Stimulated activated effector memory CD8-positive, alpha-beta T cell treated with anti-CD3 and anti-CD28 coated beads, Interleukin-12 subunit alpha, Interleukin-12 subunit beta, amount 100 ng/mL, for 72 hours (primary cell): ENCODE measurements at regions not wholly inside any gene's neighbourhood (a gene's known extent, or its start where the extent isn't known, plus 50 kb on each side); places are given as distances from the start of the nearest gene placed in this dataset.
"Not testable (repeated sequence)": the region's sequence is repeated elsewhere in the genome, so short reads cannot be mapped to it uniquely, and the experiment has no call there.

ENCODE experiments used
- ATAC-seq: fragments of 150-1000 bp; cut with Tn5 transposase; 2 replicates; pipeline ENCODE4 v1.10.0; 2021
- DNase-seq, 2 donors: peaks; one replicate each; pipeline ENCODE4 v3.0.0; 2021 to 2022; ENCODE audit warnings: low spot score in 2 of 2
- H3K27ac Mint-ChIP-seq: one replicate; pipeline ENCODE4 v1.8.0; 2022; ENCODE audit warnings: mild to moderate bottlenecking, mixed read lengths
- H3K36me3 Mint-ChIP-seq: one replicate; pipeline ENCODE4 v1.8.0; 2022; ENCODE audit warnings: mild to moderate bottlenecking, mixed read lengths
- H3K4me1 Mint-ChIP-seq: one replicate; pipeline ENCODE4 v1.8.0; 2022; ENCODE audit warnings: mixed read lengths
- H3K4me3 Mint-ChIP-seq: one replicate; pipeline ENCODE4 v1.8.0; 2022; ENCODE audit warnings: mild to moderate bottlenecking, mixed read lengths
- H3K9me3 Mint-ChIP-seq: one replicate; pipeline ENCODE4 v1.8.0; 2022; ENCODE audit warnings: mixed read lengths

DNA sequence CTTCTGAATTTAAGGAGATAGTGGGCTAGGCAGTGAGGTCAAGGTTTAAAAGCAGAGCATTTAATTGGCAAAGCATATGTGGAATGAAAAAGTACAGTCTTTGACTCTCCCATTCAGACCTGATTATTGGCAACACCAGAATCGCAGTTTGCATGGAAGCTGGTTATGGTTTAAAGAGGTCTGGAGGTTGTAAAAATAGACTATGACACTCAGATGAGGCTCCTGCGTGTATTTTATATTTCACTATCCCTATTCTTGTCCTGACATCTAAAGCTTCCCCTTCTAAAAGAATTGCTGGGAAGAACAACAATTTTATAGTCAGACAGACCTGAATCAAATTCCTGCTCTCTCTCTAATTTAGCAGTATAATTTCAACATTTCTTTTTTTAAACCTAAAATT is 302.9 kb downstream of the PCDH7 start:
- no peaks in the 10 kb centered on the region for H3K4me1 Mint-ChIP-seq
- DNase-seq, result no peak
- no peak overlapping the region for H3K27ac Mint-ChIP-seq
- H3K36me3 Mint-ChIP-seq, result no peaks in the 10 kb centered on the region
- no peak overlapping the region for H3K4me3 Mint-ChIP-seq
- peaks cover 14% of the 10 kb centered on the region for H3K9me3 Mint-ChIP-seq
- ATAC-seq, result no peak

DNA sequence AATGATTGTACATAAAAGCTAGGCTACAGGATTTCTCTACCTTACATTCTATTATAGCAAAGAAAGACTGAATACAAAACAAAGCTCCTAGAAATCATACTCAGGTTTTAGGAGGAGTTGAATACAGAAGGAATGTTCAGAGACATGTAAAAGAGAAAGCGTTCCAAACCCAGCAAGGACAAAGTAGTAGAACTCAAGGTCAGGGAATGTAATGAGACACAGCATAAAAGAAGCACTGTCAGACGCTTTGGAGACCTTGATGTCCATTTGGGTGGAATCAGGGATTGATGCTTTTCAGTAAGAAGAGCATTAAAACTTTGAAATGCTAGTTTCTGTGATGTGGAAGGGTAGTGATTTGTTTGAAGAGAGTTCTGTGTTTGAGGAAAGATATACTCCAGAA is 303.6 kb downstream of the PCDH7 start:
- DNase-seq, result no peak
- no peaks in the 10 kb centered on the region for H3K4me1 Mint-ChIP-seq
- H3K4me3 Mint-ChIP-seq, result no peak overlapping the region
- H3K27ac Mint-ChIP-seq, result no peak overlapping the region
- peaks cover 14% of the 10 kb centered on the region for H3K9me3 Mint-ChIP-seq
- H3K36me3 Mint-ChIP-seq, result no peaks in the 10 kb centered on the region
- ATAC-seq, result no peak

DNA sequence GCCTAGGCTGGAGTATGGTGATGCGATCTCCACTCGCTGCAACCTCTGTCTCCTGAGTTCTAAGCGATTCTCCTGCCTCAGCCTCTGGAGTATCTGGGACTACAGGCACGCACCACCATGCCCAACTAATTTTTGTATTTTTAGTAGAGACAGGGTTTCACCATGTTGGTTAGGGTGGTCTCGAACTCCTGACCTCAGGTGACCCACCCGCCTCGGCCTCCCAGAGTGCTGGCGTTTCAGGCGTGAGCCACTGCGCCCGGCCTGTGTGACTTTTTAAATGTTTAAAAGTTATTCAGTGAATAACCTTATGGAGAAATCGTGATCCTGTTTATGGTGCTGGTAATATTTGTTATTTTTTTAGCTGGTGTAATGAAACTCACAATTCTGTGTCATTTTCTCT is 304.6 kb downstream of the PCDH7 start:
- peaks cover 12% of the 10 kb centered on the region for H3K9me3 Mint-ChIP-seq
- ATAC-seq, DNase-seq, H3K4me3 Mint-ChIP-seq, H3K27ac Mint-ChIP-seq, H3K36me3 Mint-ChIP-seq, H3K4me1 Mint-ChIP-seq: not testable (repeated sequence)

DNA sequence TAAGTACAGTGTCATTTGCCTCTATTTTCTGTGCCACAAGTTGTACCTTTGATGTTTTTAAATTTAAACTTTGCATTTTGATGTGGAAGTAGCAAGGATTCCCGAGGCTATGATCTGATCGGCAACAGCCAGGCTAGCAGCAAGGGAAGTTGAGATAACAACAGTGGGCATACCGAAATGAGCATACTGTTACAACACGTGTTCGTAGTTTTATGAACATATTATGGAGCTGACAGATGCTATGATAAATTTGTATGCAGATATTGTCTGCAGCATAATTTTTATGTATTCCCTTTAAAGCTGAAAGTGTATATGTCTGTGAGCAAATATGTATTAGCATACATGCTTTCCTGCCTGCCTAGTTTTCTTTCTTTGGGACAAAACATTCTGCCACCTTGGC is 306.1 kb downstream of the PCDH7 start:
- Mint-ChIP-seq H3K36me3 (no peaks in the 10 kb centered on the region), H3K27ac (no peak overlapping the region), H3K4me1 (no peaks in the 10 kb centered on the region), H3K9me3 (peaks cover 14% of the 10 kb centered on the region), H3K4me3 (no peak overlapping the region)
- DNase-seq (no peak), ATAC-seq (no peak)

DNA sequence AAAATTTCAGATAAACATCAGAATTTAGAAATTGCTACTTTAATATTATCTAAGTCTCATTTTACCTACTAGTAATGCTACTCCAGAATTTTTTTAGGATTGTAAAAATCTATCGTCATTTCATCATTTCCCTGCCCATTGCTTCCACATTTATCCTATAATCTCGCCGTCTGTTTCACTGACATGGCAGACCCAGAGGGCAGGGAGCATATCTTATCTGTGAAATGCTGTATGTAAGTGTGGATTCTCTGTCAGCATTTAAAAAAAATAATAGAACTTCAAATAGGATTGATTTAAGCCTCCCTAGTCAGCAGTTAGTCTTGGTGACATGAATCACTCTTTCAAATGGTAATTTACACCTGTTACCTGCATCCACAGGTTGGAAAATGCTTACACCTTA is 314.4 kb downstream of the PCDH7 start:
- Mint-ChIP-seq H3K27ac (no peak overlapping the region), H3K36me3 (no peaks in the 10 kb centered on the region), H3K4me1 (no peaks in the 10 kb centered on the region), H3K9me3 (peaks cover 13% of the 10 kb centered on the region), H3K4me3 (no peak overlapping the region)
- DNase-seq (no peak), ATAC-seq (no peak)

DNA sequence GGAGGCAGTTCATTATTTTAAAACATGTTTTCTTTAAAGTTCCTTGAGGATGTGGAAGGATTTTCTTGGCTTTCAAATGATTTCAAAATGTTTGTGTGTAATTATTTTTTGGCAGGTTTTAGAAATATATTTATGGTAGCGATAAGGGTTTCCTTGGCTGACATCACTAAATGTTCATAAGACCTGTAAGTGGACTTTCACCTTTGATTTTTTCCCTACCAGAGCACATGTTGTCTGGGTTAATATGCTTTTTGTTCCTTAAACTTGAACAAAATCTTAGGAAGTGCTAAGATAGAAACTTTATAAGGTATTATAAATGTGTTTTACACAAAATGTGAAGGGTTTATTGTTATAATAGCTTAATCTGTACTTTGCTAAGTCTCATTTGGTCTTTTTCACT is 315.6 kb downstream of the PCDH7 start:
- Mint-ChIP-seq H3K4me3 (no peak overlapping the region), H3K27ac (no peak overlapping the region), H3K4me1 (no peaks in the 10 kb centered on the region), H3K36me3 (no peaks in the 10 kb centered on the region), H3K9me3 (peaks cover 15% of the 10 kb centered on the region)
- ATAC-seq (no peak), DNase-seq (no peak)

DNA sequence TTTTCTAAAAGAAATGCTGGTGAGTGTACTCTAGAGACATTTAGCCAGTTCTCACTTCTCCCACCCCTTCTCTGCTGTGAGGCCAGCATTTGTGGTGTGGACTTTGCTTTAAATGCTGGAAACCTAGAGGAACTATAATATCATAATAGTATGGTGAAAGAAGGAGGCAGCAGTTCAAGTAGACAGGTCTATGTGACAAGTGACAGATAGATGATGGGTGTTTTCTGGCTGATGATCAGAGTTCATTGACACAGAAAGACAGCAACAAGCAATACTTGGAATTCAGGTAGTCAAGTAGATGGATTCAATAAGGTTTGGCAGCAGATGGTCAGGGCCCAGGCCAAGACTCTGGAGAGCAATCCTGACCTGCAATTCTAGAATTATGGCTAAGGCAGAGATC is 317.5 kb downstream of the PCDH7 start:
- DNase-seq, result no peak
- H3K4me1 Mint-ChIP-seq, result no peaks in the 10 kb centered on the region
- ATAC-seq, result no peak

DNA sequence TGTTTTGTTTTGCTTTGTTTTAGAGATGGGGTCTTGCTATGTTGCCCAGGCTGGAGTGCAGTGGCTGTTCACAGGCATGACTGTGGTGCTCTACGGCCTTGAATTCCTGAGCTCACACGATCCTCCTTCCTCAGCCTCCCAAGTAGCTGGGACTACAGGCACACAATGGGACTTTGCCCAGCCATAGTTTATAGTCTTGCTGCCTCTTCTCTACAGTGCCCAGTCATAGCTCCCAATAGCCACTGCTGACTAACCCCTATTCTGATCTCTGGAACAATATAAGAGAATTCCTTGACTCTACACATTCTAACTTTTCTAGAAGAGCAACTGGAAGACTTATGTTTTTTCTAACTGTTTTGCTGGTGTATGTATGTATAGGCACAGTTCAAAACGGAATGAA is 319.2 kb downstream of the PCDH7 start:
- no peak overlapping the region for H3K4me3 Mint-ChIP-seq
- H3K4me1 Mint-ChIP-seq, result no peaks in the 10 kb centered on the region
- ATAC-seq (no peak), DNase-seq (no peak)
- H3K27ac Mint-ChIP-seq, result no peak overlapping the region
- peaks cover 6% of the 10 kb centered on the region for H3K9me3 Mint-ChIP-seq
- H3K36me3 Mint-ChIP-seq, result no peaks in the 10 kb centered on the region

More for the DNA sequence above, 317.5 kb downstream of the PCDH7 start:
- Mint-ChIP-seq H3K9me3 (peaks cover 10% of the 10 kb centered on the region), H3K4me3 (no peak overlapping the region), H3K36me3 (no peaks in the 10 kb centered on the region), H3K27ac (no peak overlapping the region)

DNA sequence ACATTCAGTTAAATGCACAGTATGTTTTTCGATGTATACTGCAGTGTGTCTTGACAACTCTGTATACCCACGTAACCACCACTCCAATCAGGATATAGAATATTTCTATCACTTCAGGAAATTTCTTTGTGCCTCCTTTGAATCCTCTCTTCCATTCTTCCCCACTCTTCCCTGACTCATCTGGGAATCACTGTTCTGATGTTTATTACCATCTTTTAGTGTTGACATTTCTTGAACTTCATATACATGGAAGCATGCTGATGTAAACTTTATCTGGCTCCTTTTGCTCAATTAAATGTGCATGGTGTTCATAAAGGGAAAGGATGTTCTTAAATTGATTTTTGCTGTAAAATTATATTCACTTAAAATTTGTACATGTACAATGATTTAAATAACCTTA is 319.9 kb downstream of the PCDH7 start:
- Mint-ChIP-seq H3K27ac (no peak overlapping the region), H3K4me1 (no peaks in the 10 kb centered on the region), H3K9me3 (peaks cover 7% of the 10 kb centered on the region), H3K36me3 (no peaks in the 10 kb centered on the region), H3K4me3 (no peak overlapping the region)
- no peak for ATAC-seq
- DNase-seq, result no peak

DNA sequence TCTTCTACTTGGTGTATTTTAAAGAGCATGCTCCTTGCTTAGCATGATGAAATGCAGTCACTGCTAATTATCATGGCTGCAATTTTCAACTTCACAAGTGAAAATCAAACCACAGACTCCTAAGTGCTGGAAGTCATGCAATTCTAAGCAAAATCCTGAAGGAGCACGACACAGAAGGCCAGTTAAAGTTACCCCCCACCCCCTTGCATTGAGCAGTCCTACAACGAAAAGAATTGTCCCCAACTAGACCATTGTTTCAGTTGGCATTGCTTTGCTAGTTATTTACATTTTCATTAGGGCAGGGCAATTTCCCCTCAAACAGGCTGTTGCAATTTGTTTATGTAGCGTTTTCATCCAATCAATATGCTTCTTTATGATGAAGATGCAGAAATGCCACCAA is 321.2 kb downstream of the PCDH7 start:
- Mint-ChIP-seq H3K27ac (no peak overlapping the region), H3K9me3 (peaks cover 8% of the 10 kb centered on the region), H3K36me3 (no peaks in the 10 kb centered on the region), H3K4me1 (no peaks in the 10 kb centered on the region), H3K4me3 (no peak overlapping the region)
- DNase-seq (no peak), ATAC-seq (no peak)

DNA sequence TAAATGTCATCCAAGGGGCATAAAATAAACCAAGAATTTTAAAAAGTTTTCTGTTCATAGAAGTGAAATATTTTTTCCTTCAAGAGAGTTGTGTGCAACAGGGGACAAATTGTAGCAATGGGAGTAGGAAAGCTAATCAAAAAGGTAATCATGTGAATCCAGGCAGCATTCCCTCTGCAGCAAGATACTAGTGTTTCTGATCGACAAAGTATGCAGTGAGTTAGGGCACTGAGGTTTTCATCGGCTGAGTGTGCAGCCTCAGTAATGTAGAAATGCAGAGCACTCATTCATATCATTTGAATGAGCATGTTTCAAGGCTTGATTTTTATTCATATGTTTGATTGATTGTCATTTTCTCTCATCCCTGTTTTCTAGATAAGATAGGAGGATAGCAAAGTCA is 321.7 kb downstream of the PCDH7 start:
- ATAC-seq (no peak), DNase-seq (no peak)
- Mint-ChIP-seq H3K36me3 (no peaks in the 10 kb centered on the region), H3K27ac (no peak overlapping the region), H3K4me1 (no peaks in the 10 kb centered on the region), H3K9me3 (peaks cover 8% of the 10 kb centered on the region), H3K4me3 (no peak overlapping the region)

DNA sequence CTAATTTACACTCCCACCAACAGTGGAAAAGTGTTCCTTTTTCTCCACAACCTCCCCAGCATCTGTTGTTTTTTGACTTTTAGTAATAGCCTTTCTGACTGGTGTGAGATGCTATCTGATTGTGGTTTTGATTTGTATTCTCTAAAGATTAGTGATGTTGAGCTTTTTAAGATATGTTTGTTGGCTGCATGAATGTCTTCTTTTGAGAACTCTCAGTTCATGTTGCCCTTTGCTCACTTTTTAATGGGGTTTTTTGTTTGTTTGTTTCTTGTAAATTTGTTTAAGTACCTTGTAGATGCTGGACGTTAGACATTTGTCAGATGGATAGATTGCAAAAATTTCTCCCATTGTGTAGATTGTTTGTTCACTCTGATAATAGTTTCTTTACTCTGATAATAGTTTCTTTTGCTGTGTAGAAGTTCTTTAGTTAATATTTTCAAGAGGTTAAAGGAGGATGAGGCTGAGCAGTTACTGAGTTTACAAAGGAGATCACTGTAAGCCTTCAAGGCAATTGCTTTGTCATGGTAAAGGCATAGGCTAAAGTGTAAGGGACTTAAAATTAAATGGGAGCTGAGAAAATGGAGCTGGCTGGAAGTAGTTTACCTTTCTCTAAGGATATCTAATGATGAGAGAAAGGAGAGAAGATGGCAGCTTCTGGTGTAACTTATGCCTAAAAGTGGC is 323.4 kb downstream of the PCDH7 start:
- ATAC-seq (no peak), DNase-seq (no peak)
- H3K4me1 Mint-ChIP-seq, result no peaks in the 10 kb centered on the region
- H3K9me3 Mint-ChIP-seq, result peaks cover 9% of the 10 kb centered on the region
- no peak overlapping the region for H3K27ac Mint-ChIP-seq
- no peak overlapping the region for H3K4me3 Mint-ChIP-seq
- no peaks in the 10 kb centered on the region for H3K36me3 Mint-ChIP-seq

DNA sequence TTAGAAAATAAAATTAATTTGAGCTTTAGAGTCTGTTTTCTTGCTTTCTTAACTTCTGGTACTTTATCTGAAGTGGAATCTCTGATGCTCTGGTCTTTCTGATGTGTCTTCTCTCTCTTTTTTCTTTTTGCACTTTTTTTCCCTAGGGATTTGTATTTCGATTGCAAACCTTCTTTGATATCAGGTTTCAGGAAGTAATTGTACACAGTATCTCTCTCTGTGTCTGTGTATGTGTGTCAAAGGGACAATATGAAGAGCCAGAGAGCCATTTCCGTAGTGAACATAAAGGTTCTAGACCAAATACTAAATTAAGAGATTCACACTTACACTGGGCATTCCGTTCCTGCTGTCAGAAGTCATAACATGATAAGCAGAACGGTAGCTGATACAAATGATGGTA is 325.0 kb downstream of the PCDH7 start:
- H3K4me3 Mint-ChIP-seq, result no peak overlapping the region
- H3K27ac Mint-ChIP-seq, result no peak overlapping the region
- no peak for ATAC-seq
- no peaks in the 10 kb centered on the region for H3K4me1 Mint-ChIP-seq
- H3K9me3 Mint-ChIP-seq, result peaks cover 8% of the 10 kb centered on the region
- DNase-seq, result no peak
- no peaks in the 10 kb centered on the region for H3K36me3 Mint-ChIP-seq

DNA sequence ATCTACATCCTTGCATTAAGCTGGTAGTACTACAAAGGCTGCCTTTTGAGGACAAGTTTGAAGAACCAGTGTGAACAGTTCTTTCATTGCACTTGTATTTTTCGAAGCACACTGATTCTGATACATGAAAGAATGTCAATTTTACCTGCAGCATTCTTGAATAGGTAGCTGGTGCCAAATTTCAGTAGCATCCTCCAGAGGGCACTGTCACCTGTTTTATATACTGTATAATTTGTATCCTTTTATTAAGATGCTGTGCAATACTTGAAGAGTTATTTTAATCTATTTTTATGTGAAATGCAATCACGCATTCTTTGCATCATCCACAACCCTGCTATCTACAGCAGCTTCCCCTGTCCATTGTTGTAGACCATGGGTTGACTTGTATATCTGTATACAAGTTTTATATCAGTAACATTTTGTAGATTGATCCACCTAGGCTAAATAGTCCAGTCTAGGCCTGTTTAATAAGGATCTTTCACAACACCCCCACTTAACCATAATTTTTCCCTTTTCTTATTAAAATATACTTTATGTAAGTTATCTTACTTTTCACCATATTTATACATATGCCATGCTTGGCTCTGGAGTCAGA is 325.7 kb downstream of the PCDH7 start:
- Mint-ChIP-seq H3K4me1 (no peaks in the 10 kb centered on the region), H3K27ac (no peak overlapping the region), H3K4me3 (no peak overlapping the region), H3K36me3 (no peaks in the 10 kb centered on the region), H3K9me3 (peaks cover 6% of the 10 kb centered on the region)
- ATAC-seq, result no peak
- no peak for DNase-seq

DNA sequence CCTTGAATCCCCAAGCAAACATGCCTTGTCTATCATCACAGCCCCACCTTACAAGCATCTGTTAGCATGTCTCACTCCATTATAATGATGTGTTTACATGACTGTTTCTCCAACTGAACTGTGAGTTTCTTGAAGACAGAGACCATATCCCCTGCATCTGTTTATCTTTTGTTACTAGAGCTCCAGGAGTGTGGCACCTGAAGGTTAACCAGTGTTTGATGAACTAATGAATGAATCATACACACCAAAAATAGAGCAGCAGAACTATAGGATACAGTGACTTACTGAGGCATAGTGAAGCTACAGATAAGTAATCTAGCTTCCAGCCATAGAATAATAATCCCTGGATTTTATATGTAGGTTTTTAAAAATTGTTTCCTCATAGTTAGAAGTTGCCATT is 331.0 kb downstream of the PCDH7 start:
- Mint-ChIP-seq H3K9me3 (peaks cover 8% of the 10 kb centered on the region), H3K4me1 (no peaks in the 10 kb centered on the region), H3K4me3 (no peak overlapping the region), H3K36me3 (no peaks in the 10 kb centered on the region), H3K27ac (no peak overlapping the region)
- no peak for ATAC-seq
- no peak for DNase-seq

DNA sequence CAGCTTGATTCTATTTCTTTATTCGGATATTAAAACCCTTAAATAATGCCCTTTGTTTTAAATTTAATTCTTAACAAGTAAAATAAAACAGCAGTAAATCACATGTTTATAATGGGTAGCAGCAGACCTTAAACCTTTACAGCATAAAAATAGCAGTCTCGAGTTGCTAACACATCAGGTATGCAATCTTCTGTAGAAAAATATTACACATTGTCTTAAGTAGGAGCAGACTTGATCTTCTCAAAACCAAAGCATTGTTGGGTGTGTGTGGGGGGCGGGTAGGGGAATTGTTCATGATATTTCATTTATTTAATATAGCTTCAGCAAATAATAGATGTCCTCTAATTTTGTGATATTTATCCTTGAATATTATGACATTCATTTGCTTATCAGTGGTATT is 331.4 kb downstream of the PCDH7 start:
- H3K4me1 Mint-ChIP-seq, result no peaks in the 10 kb centered on the region
- H3K36me3 Mint-ChIP-seq, result no peaks in the 10 kb centered on the region
- DNase-seq (no peak), ATAC-seq (no peak)
- H3K4me3 Mint-ChIP-seq, result no peak overlapping the region
- H3K9me3 Mint-ChIP-seq, result peaks cover 13% of the 10 kb centered on the region
- H3K27ac Mint-ChIP-seq, result no peak overlapping the region

DNA sequence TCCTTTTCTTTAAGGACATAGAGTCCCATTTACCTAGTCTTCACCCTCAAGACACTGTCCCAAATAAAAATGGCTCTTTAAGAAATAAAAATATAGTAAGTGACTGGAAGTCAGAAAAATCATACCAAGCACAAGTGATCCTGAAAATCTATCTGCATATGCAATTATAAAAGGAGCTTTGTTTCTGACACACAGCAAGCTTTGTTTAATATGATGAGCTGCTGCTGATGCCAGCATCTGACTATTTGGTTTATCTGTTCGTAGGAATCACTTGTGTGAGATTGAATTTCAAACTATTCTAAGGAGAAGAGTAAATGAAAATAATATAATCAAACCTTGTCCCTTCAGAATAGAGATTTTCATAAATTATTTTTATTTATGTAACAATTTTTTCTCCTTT is 332.4 kb downstream of the PCDH7 start:
- DNase-seq, result no peak
- H3K9me3 Mint-ChIP-seq, result peaks cover 9% of the 10 kb centered on the region
- no peak overlapping the region for H3K27ac Mint-ChIP-seq
- no peaks in the 10 kb centered on the region for H3K36me3 Mint-ChIP-seq
- ATAC-seq, result no peak
- H3K4me1 Mint-ChIP-seq, result no peaks in the 10 kb centered on the region
- no peak overlapping the region for H3K4me3 Mint-ChIP-seq
